ENCODE measurements at regions not wholly inside any gene's neighbourhood (a gene's known extent, or its start where the extent isn't known, plus 50 kb on each side); places are given as distances from the start of the nearest gene placed in this dataset.
"Not testable (repeated sequence)": the region's sequence is repeated elsewhere in the genome, so short reads cannot be mapped to it uniquely, and the experiment has no call there.

- Histone ChIP-seq H3K4me3 (ENCODE audit: low read length) (no peak overlapping the region), H3K36me3 (ENCODE audit: control insufficient read depth, insufficient read depth, low read length) (no peaks in the 10 kb centered on the region), H3K4me1 (ENCODE audit: control insufficient read depth, insufficient read depth, low read length) (no peaks in the 10 kb centered on the region), H3K9me3 (ENCODE audit: control insufficient read depth, insufficient read depth, low read length) (no peaks in the 10 kb centered on the region), H3K27me3 (ENCODE audit: control insufficient read depth, insufficient read depth, low read length) (no peaks in the 10 kb centered on the region), H3K27ac (ENCODE audit: low read length) (no peak overlapping the region)
- ATAC-seq (no peak), DNase-seq (no peak)
- H3K36me3 Mint-ChIP-seq, result peaks cover 6% of the 10 kb centered on the region
- intact Hi-C loops (cut with micrococcal nuclease), result no loop called here
- H3K4me1 Mint-ChIP-seq, result no peaks in the 10 kb centered on the region
- TF ChIP-seq, protein P1, sequence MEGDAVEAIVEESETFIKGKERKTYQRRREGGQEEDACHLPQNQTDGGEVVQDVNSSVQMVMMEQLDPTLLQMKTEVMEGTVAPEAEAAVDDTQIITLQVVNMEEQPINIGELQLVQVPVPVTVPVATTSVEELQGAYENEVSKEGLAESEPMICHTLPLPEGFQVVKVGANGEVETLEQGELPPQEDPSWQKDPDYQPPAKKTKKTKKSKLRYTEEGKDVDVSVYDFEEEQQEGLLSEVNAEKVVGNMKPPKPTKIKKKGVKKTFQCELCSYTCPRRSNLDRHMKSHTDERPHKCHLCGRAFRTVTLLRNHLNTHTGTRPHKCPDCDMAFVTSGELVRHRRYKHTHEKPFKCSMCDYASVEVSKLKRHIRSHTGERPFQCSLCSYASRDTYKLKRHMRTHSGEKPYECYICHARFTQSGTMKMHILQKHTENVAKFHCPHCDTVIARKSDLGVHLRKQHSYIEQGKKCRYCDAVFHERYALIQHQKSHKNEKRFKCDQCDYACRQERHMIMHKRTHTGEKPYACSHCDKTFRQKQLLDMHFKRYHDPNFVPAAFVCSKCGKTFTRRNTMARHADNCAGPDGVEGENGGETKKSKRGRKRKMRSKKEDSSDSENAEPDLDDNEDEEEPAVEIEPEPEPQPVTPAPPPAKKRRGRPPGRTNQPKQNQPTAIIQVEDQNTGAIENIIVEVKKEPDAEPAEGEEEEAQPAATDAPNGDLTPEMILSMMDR (IDR thresholded peaks at IDR 0.05), result no peak
- peaks cover 9 to 13% of the 10 kb centered on the region in 2 donors for H3K9me3 Mint-ChIP-seq
- no peak overlapping the region for H3K27ac Mint-ChIP-seq
- 92% methylated on average over 2 of the region's 2 CpGs for WGBS (ENCODE audit: insufficient coverage)
- no peaks in the 10 kb centered on the region for H3K27me3 Mint-ChIP-seq (ENCODE audit: low read depth in 2 of 2)
- no peak overlapping the region for H3K4me3 Mint-ChIP-seq
Measured at GRCh38 chr10:37003126-37003525, 122.3 kb upstream of the ANKRD30A start.

GRCh38 chr10:36995806-36996205 is 129.6 kb upstream of the ANKRD30A start:
- H3K27ac Mint-ChIP-seq; H3K36me3 ChIP-seq (ENCODE audit: control insufficient read depth, insufficient read depth, low read length); H3K4me3 Mint-ChIP-seq; DNase-seq; H3K4me1 Mint-ChIP-seq; ATAC-seq; intact Hi-C loops (cut with micrococcal nuclease); H3K27me3 Mint-ChIP-seq (ENCODE audit: low read depth in 2 of 2); H3K4me3 ChIP-seq (ENCODE audit: low read length); H3K4me1 ChIP-seq (ENCODE audit: control insufficient read depth, insufficient read depth, low read length); H3K9me3 ChIP-seq (ENCODE audit: control insufficient read depth, insufficient read depth, low read length); H3K27me3 ChIP-seq (ENCODE audit: control insufficient read depth, insufficient read depth, low read length); H3K36me3 Mint-ChIP-seq; H3K27ac ChIP-seq (ENCODE audit: low read length): not testable (repeated sequence)
- 89% methylated on average over 14 of the region's 14 CpGs for WGBS (ENCODE audit: insufficient coverage)
- H3K9me3 Mint-ChIP-seq, result peaks cover 4 to 11% of the 10 kb centered on the region in 2 donors

- H3K27me3 ChIP-seq (ENCODE audit: control insufficient read depth, insufficient read depth, low read length), result no peaks in the 10 kb centered on the region
- no peak overlapping the region for H3K27ac ChIP-seq (ENCODE audit: low read length)
- Mint-ChIP-seq H3K36me3 (no peaks in the 10 kb centered on the region), H3K4me1 (no peaks in the 10 kb centered on the region), H3K9me3 (peaks cover 7 to 9% of the 10 kb centered on the region in 2 donors), H3K27ac (no peak overlapping the region), H3K27me3 (ENCODE audit: low read depth in 2 of 2) (no peaks in the 10 kb centered on the region), H3K4me3 (no peak overlapping the region)
- WGBS (ENCODE audit: insufficient coverage), result 91% methylated on average over 10 of the region's 10 CpGs
- no peak overlapping the region for H3K4me3 ChIP-seq (ENCODE audit: low read length)
- H3K36me3 ChIP-seq (ENCODE audit: control insufficient read depth, insufficient read depth, low read length), result no peaks in the 10 kb centered on the region
- H3K4me1 ChIP-seq (ENCODE audit: control insufficient read depth, insufficient read depth, low read length), result no peaks in the 10 kb centered on the region
- TF ChIP-seq, protein P1 (IDR thresholded peaks at IDR 0.05), result no peak
- DNase-seq, result no peak
- intact Hi-C loops (cut with micrococcal nuclease), result no loop called here
- no peaks in the 10 kb centered on the region for H3K9me3 ChIP-seq (ENCODE audit: control insufficient read depth, insufficient read depth, low read length)
- no peak for ATAC-seq
Measured at GRCh38 chr10:36994886-36995285, 130.5 kb upstream of the ANKRD30A start.

DNA sequence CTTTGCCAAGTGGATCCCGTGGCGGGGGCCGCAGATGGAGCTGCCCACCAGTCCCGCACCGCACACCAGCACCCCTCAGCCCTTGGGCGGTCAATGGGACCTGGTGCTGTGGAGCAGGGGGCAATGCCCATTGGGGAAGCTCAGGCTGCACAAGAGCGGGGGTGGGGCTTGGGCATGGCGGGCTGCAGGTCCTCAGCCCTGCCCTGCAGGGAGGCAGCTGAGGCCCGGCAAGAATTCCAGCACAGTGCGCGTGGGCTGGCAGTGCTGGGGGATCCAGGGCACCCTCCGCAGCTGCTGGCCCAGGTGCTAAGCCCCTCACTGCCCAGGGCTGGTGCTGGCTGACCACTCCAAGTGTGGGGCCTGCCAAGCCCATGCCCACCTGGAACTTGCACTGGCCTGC is 136.2 kb upstream of the ANKRD30A start:
- intact Hi-C loops (cut with micrococcal nuclease), result no loop called here
- TF ChIP-seq, protein P1 (IDR thresholded peaks at IDR 0.05), result no peak

More for the DNA sequence above, 136.2 kb upstream of the ANKRD30A start:
- DNase-seq (no peak), ATAC-seq (no peak)
- WGBS (ENCODE audit: insufficient coverage), result 94% methylated on average over 12 of the region's 12 CpGs
- H3K36me3 Mint-ChIP-seq, result no peaks in the 10 kb centered on the region
- H3K4me3 ChIP-seq (ENCODE audit: low read length), result no peak overlapping the region
- H3K4me1 Mint-ChIP-seq, result no peaks in the 10 kb centered on the region
- H3K27me3 Mint-ChIP-seq (ENCODE audit: low read depth in 2 of 2), result no peaks in the 10 kb centered on the region
- no peak overlapping the region for H3K27ac ChIP-seq (ENCODE audit: low read length)
- H3K27ac Mint-ChIP-seq, result no peak overlapping the region
- no peaks in the 10 kb centered on the region for H3K4me1 ChIP-seq (ENCODE audit: control insufficient read depth, insufficient read depth, low read length)
- H3K9me3 ChIP-seq (ENCODE audit: control insufficient read depth, insufficient read depth, low read length), result peaks cover 8% of the 10 kb centered on the region
- H3K4me3 Mint-ChIP-seq, result no peak overlapping the region
- peaks cover 4 to 6% of the 10 kb centered on the region in 2 donors for H3K9me3 Mint-ChIP-seq
- no peaks in the 10 kb centered on the region for H3K36me3 ChIP-seq (ENCODE audit: control insufficient read depth, insufficient read depth, low read length)
- H3K27me3 ChIP-seq (ENCODE audit: control insufficient read depth, insufficient read depth, low read length), result no peaks in the 10 kb centered on the region

Data from natural killer cell (primary cell).